SK-N-DZ (cell line): ENCODE measurements at regions not wholly inside any gene's neighbourhood (a gene's known extent, or its start where the extent isn't known, plus 50 kb on each side); places are given as distances from the start of the nearest gene placed in this dataset.
"Not testable (repeated sequence)": the region's sequence is repeated elsewhere in the genome, so short reads cannot be mapped to it uniquely, and the experiment has no call there.

ENCODE experiments used
- DNase-seq: peaks from one replicate; pipeline ENCODE4 v3.0.0-alpha.2; 2015; ENCODE audit warnings: low spot score

DNA sequence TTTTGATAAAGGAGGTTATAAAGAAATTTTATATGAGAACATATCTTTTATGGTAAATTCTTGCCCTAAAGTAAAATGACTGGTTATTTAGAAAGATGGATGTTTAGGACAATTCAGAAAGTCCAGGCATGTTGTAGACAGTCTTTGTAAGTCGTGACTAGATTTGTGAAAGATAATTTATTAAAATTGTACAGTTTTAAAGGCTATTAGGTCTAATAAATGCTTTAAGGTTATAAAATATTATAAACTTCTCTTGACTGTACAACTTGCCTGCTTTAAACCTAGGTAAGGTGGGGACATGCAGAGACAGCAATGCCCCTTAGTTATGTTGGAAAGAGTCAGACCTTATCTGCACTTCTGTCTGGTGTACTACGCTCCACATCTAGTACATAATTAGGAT is 933.5 kb downstream of the SI start:
- no peak for DNase-seq

DNA sequence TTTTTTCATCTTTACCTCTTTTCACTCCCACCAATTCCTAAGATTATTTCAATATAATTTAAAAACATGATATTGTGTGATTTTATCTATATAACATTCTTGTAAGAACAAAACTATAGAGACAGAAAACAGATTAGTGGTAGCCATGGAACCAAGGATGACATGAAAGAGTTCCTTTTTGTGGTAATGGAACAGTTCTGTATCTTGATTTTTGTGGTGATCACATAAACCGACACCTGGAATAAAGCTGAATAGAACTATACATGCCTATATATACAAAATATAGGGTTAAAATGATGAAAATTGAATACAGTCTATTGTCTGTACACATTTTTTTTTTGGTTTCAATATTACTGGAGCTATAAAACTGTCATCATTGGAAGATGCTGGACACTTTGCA is 945.4 kb downstream of the SI start:
- no peak for DNase-seq

DNA sequence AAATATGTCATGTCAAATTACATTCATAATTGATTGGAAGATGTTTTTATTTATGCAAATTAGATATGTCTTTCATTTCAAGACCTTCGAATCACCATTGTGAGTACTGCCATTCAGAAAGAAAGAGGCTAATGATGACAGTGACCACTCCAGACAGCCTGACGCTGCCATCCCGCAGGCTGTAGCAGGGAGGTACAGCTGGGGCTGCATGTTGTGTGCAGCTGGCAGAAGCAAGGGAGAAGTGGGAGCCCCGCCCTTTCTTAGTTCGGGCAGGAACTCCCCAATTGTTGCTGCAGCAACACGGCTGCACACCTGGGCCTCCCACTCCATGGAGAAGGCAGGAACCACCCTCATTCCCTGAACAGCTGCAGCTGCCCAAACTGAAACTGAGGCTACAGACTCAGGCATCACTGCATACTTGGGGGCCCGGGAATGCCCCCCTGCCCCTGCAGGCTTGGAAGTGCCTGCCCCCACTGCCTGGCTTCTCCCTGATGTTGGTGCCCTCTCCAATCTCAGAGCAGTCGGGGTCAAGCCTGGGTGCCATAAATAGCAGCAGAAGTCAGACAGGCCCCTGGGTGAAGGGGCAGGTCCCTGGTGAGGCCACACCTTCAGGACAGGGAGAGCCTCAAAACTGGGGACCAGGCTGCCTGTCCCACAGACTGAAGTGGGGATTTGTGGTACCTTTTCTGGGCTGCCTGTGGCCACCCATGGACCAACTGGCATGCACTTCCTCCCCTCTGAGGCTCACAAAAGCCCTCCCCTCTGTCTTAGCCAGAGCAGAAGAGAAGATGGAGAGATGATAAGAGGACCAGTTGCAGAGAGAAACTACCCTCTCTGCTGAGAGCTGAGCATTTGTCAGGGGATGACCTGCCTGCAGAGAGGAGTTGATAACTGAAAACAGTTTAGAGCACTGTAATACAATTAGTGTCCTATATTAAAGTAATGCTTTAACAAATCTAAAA is 964.6 kb downstream of the SI start:
- peak; percentile 60 for DNase-seq

DNA sequence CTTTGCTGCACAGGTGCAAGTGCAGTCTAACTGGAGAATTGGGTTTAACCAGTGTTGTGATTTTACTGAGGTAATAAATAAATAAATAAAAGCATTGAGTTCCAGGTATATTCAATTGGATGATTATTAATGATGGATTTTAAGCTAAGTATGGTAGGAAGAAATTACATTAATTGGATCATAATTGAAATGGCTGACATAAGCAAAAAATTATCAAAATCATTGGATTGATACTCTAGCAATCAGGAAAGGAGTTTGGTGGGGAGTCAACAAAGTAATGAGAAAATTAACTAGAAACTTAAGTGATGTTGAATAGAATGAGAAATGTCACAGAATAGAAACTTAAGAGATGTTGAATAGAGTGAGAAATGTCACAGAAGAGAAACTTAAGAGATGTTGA is 981.9 kb downstream of the SI start:
- DNase-seq, result no peak

DNA sequence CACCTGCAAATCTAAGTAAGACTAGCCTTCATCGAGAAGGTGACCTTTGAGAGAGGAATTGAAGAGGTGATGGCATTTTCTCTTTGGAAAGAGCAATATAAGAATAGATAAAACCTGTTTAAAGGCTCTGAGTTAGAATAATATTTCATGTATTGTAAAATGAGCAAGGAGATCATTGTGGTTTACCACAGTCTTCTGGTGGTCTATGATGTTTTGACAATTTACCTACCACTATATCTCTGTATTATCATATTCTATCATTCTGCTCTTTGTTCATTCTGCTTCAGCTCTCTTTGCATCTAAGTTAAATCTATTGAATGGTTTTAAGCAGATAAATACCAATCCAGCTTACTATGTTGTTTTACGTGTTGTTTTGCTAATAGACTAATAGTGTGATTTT is 982.3 kb downstream of the SI start:
- no peak for DNase-seq

DNA sequence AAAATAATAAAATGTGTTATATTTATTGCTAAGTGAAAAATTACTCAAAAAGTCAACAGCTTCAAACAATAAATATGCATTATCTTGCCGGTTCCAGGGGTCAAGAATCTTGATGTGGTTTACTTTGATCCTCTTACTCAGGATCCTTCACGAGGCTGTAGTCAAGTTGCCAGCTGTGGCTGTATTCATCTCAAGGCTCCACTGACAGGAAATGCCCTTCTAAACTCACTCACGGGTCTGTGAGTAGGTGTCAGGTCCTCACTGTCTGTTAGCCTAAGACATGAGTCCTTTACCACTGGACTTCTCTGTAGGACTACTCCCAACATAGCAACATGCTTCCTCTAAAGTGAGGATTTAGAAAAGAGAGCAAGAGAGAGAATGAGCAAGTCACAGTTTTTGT is 983.0 kb downstream of the SI start:
- no peak for DNase-seq

DNA sequence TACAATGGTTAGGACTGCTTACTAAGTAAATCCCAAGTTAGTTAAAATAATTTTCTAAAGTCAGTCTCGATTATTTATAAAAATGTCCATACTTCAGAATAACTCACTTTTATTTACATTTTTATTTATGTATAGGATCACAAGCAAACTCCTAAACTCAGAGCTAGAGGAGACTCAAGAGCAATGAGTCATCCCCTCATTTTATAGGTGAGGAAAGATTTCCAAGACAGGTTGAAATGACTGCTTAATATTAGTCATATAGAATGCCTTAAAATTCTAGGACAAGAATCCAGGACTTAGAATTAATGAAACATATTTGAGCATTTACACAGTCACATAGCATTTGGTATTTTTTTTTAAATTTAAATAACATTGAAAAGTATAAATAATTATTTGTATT is 983.8 kb downstream of the SI start:
- no peak for DNase-seq

DNA sequence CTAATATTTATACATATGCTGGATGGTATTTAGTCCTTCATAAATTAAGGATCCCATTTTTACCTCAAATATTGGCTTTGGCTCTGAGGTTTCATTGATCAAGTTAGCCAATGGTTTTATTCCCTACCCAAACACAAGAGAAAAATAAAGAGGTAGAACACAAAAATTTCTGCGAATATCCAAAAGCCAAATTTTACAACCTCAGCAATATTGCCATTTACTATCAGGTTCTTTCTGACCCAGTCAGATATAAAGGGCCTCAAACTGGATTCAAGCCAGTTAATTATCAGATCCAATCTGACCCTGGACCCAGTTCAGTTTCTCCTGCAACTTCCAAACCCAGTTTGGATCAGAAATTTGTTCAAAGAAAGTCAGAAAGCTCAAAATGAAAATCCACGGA is 998.1 kb downstream of the SI start:
- no peak for DNase-seq

DNA sequence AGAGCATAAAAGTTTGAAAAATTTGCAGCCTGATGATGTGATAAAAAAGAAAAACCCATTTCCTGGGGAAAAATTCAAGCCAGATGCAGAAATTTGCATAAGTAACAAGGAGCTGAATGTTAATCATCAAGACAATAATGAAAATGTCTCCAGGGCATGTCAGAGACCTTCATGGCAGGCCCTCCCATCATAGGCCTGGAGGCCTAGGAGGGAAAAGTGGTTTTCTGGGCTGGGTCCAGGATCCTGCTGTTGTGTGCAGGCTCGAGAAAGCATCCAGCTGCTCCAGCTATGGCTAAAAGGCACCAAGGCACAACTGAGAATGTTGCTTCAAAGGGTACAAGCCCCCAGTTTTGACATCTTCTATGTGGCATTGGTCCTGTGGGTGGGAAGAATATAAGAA is 1014.0 kb downstream of the SI start:
- DNase-seq, result no peak

DNA sequence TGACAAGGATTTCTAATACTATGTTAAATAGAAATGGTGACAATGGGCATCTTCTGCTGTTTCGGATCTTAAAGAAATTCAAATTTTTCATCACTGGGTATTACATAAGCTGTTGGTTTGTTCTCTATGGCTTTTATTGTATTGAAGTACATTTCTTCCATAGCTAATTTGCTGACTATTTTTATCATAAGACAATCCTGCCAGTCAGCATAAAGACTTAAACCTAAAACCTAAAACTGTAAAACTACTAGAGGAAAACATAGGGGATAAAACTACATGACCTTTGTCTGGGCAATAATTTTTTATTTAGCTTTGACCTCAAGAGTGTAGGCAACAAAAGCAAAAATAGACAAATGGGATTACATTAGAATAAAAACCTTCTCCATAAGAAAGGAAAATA is 1017.4 kb downstream of the SI start:
- DNase-seq, result no peak

DNA sequence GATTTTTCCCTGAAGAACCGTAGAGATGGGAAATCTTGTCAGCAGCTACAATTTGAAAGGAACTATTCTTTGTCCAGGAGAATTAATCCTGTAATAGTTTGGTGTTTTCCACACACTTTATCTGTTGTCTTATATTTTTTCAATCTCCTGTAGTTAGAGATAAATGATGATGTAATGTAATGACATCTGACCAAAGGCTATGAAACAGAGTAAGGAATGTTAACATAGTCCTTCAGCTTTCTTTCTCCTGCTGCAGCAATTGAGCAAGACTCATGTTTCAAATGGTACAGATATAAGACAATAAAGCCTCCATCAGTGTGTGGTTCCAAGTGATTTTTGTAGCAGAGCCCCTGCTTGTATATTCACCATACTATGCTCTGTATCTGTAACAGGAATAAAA is 1028.4 kb downstream of the SI start:
- DNase-seq, result no peak

DNA sequence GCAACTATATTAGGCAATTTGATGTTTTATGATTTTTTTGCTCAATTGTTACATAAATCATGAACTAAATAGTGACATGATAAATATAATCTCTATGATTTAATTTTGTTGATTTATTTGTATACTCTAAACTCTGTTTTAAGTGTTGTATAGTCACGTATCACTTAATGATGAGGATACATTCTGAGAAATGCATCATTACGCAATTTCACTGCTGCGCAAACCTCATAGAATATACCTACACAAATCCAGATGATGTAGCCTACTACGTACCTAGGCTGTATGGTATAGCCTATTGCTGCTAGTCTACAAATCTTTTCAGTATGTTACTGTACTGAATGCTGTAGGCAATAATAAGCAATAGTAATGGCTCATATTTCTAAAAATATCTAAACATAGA is 1029.8 kb downstream of the SI start:
- DNase-seq, result no peak

DNA sequence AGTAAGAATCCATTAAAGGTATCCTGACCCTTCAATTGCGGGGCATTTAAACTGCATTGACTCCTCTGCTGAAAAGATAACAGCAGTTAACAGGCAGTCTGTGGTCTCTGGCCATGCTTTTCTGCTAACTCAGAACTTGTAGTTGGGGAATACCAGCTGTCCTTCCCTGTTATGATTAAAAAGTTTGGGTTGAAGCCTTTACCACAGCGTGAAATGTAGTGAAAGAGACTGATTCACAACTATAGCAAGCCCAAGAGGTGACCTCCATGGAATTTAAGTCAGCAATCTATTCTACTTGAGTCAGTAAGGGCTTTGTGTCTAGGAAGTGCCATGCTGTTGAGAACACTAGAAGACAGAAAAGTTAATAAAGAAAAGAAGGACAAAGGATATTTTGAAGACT is 1037.3 kb downstream of the SI start:
- peak; percentile 23 for DNase-seq

DNA sequence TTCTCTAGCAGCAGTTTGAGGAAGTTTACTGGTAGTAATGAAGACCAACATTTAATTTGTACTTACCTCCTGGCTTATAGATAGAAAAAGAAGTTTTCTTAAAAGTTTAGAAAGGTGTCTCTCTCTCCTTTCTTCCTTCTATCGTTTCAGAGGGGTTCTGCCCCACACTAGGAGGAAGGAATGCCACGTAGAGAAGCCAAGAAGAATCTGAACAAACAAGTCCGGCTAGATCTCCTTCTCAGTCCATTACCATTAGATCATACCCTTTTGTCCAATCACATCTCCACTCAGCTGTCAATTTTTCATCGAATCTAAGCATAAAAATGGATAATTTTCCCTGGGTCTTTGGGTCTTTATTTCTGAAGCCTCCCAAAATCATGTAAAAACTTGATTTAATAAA is 1048.1 kb downstream of the SI start:
- no peak for DNase-seq

DNA sequence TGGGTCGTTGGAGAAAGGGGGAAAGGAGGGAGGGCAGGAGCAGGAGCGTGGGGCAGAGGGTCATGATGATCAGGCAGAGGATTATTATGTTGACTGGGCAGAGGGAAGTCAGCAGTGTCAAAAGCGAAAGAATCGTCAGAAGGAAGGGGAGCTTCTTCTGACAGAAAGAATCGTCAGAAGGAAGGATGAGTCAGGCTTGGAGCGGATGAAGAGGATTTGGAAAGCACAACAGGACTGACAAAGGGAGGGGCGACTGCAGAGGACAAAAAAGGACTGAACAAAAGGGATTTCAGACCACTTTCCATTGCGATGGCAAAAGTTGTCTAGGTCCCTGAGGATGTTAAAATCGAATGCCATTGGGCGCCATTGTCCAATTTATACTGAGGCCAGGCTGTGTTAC is 1053.5 kb downstream of the SI start:
- DNase-seq, result no peak

DNA sequence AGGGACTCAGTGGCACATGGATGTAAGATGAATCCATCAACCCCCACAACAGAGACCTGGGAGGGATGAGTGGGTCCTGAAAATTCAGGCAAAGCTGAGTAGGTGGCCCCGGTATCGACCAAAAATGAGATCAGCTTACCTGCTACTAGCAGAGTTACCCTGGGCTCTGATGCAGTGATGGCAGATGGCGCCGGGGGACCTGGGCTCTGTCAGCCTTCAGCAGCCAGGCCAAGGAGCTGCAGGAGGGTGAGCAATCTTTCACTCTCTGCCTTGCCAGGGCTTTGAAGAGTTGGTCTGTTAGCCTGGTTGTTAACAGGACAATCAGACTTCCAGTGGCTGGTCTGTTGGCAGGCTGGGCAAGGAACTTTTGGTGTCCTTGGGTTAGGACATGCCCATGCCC is 1054.8 kb downstream of the SI start:
- no peak for DNase-seq

DNA sequence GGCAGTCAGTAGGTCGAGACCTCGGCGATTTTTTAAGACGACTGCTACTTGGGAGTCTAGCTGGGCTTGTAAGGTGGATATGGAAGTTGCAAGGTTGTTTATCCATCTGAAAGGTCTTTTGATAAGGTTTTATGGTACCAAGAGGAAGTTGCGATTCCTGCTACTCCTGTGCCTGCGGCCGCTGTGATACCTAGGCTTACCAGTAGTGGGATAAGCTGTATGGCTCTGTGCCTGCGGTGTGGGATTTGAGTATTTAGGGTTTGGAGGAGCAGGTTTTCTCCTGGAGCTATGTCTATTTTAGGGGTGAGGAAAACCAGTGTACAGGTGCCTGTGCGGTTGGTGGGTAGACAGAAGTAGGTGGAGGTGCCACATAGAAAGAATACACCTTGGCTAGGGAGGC is 1059.8 kb downstream of the SI start:
- no peak for DNase-seq

DNA sequence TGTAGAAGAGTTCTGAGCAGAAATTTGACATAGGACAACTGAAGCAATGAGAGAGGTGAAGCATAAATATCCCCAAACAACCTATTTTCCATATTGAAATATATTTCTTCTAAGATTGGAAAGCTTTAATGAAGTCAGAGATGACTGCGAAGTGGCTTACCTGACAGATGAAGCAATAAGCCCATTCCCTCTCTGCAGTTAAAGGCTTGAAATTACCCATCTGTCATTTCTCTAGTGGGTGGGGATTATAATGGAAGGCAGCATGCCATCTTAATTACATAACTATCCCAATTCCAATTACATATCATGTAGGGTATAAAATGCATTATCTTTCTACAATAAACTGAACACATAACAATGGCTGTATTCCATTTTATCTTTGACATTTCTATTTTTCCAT is 1070.5 kb downstream of the SI start:
- DNase-seq, result no peak

DNA sequence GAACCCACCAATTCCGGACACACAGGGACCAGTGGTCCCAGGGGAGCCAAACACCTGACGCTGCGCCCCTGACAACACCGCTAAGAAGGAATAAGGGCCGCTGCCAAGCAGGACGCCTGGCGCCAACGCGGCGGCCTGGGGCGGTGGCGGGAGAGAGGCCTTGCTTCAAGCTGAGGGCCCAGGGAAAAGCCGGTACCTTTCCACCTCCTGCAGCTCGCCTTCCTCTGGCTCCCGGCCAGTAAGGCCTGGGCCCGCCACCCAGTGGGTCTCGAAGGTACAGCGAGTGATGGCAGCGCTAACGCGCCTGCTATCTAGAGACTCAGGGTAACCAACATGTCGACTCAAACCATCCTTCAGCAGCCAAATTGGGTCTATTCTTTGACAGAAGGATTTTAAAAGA is 1074.1 kb downstream of the SI start:
- DNase-seq, result no peak

DNA sequence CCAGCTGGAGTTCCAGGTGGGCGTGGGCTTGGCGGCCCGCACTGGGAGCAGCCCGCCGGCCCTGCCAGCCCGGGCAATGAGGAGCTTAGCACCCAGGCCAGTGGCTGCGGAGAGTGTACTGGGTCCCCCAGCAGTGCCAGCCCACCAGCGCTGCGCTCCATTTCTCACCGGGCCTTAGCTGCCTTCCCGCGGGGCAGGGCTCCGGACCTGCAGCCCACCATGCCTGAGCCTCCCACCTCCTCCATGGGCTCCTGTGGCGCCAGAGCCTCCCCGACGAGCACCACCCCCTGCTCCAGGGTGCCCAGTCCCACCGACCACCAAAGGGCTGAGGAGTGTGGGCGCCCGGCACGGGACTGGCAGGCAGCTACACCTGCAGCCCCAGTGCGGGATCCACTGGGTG is 1075.3 kb downstream of the SI start:
- DNase-seq, result not testable (repeated sequence)

DNA sequence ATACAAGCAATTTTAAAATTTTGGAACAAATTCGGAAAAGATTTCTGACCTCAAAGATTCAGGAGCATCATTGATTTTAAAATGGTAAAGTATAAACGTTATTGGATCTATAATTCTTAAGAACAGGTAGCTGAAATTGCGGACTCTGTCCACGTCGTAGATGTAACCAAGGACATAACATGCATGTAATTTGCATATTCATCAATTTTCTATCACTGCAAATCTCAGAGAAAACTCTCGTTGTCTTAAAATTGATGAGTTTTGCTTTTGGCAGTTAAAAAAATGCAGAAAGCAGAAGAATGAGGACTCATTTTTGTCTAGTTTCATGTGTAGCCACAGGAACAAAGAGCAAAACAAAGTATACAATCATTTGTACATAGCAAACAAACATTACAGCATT is 1094.4 kb downstream of the SI start:
- DNase-seq, result no peak

DNA sequence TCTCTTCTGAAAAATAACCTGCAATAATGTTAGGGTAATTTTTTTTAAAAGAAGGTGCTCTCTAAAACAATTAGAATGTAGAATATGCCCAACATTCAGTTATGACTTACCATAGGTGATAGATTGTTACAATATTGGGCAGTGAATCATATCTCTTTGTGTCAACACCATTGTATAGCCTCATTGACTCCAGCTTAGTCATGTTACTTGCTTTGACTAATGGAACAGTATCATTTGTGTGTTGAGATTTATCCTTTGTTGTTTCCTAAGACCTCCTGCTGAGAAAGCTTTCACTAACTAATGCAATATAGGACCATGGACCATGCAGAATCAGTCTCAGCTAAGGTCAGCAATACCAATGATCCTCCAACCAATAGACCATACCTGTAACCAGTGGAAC is 1106.4 kb downstream of the SI start:
- DNase-seq, result no peak

DNA sequence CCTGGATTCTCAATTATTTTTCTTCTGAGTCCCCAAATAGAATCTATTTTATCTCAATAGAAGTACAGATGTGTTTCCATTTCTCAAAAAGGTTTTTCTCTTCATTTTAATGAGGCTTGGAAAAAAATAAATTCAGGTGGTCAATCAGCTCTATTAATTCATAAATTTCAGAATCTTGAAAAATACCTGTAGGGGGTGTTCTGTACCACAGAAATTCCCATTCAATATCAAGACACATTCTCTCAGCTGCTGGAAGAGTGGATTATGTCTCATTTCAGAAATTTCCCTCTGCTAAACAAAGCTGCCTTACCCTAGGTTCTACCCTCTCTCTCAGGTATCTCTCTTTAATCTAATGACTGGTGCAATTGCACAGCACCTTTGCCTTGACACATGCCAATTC is 1121.2 kb downstream of the SI start:
- DNase-seq, result no peak

DNA sequence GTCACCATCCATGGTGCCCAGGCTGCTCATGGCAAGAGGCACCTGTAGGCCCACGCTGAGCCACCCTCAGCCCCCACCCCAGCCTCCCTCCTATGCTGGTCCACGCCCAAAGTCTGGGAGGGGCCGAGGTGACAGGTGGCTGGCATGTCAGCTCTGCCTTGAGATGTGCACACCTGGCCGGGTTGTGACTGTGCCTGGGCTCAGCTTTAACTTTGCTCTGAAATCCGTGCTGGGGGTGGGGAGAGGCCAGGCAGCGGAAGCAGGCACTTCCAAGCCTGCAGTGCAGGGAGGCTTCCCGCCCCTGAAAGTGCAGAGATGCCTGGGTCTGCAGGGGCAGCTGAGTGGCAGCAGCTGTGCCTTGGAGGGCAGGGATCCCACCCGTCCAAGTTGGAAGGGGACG is 1124.8 kb downstream of the SI start:
- no peak for DNase-seq
